Esophagus muscularis mucosa (tissue), 4 donors: ENCODE measurements at regions not wholly inside any gene's neighbourhood (a gene's known extent, or its start where the extent isn't known, plus 50 kb on each side); places are given as distances from the start of the nearest gene placed in this dataset.
"Not testable (repeated sequence)": the region's sequence is repeated elsewhere in the genome, so short reads cannot be mapped to it uniquely, and the experiment has no call there.

Experiments
- DNase-seq: peaks from one replicate; pipeline ENCODE4 v3.0.0-alpha.2; 2017; ENCODE audit errors: extremely low spot score
- H3K27ac ChIP-seq, 4 donors: fragments of 200-600 bp; sonication (generic); replicated peaks in 1 of 4; 1 replicate in 3 of 4; 2 replicates in 1 of 4; pipeline ENCODE4 v1.5.1; 2016 to 2019; ENCODE audit warnings: mild to moderate bottlenecking in 1 of 4
- H3K27me3 ChIP-seq, 4 donors: fragments of 200-600 bp; sonication (generic); one replicate each; pipeline versions ENCODE4 v1.5.1 to v1.6.0; 2016 to 2019
- H3K36me3 ChIP-seq, 4 donors: fragments of 200-600 bp; sonication (generic); one replicate each; pipeline ENCODE4 v1.5.1; 2016 to 2019
- H3K4me1 ChIP-seq, 4 donors: fragments of 200-600 bp; sonication (generic); one replicate each; pipeline ENCODE4 v1.5.1; 2016 to 2019
- H3K4me3 ChIP-seq, 4 donors: fragments of 200-600 bp; sonication (generic); 1 replicate in 2 of 4; 2 replicates in 2 of 4; pipeline ENCODE4 v1.5.1; 2016 to 2019; ENCODE audit warnings: mild to moderate bottlenecking in 4 of 4, moderate library complexity in 1 of 4
- H3K9me3 ChIP-seq, 4 donors: fragments of 200-600 bp; sonication (generic); 1 replicate in 3 of 4; 2 replicates in 1 of 4; pipeline ENCODE4 v1.5.1; 2016 to 2019
- CTCF ChIP-seq, 3 experiments: fragments of 200-600 bp in 2 of 3; fragments of 450-650 bp in 1 of 3; sonication (generic) in 2 of 3; IDR thresholded peaks; one replicate each; pipeline ENCODE4 v1.5.1; 2017 to 2019; ENCODE audit warnings: antibody characterized with exemption in 3 of 3, mild to moderate bottlenecking in 2 of 3, moderate library complexity in 1 of 3
- EP300 ChIP-seq: sonication (generic); formaldehyde crosslinking; IDR thresholded peaks from one replicate; pipeline ENCODE4 v1.6.1; 2017; ENCODE audit warnings: antibody characterized with exemption
- POLR2A ChIP-seq: fragments of 450-650 bp; IDR thresholded peaks from one replicate; pipeline ENCODE4 v1.6.1; 2017; ENCODE audit warnings: antibody characterized with exemption, moderate library complexity, mild to moderate bottlenecking, low read depth
- POLR2AphosphoS5 ChIP-seq, 2 donors: sonication (generic); formaldehyde crosslinking; IDR thresholded peaks; one replicate each; pipeline ENCODE4 v1.6.1; 2017; ENCODE audit warnings: antibody characterized with exemption in 2 of 2
- WGBS: methylation state at CpG from one replicate; pipeline ENCODE4 v1.1.5; 2018; 5-methylcytosine and 5-hydroxymethylcytosine counted together
- intact Hi-C: fragments of 100-400 bp; cut with DNase I; formaldehyde crosslinking; loops from one replicate; pipeline ENCODE4 v1.15.1; 2023

GRCh38 chr7:156039194-156039593 lies 226.9 kb upstream of the SHH start:
- intact Hi-C loops, result no loop called here
- WGBS, result 84% methylated on average over 5 of the region's 10 CpGs
- H3K36me3 ChIP-seq, result no peaks in the 10 kb centered on the region

GRCh38 chr7:156038345-156038744 lies 226.1 kb upstream of the SHH start:
- Histone ChIP-seq H3K4me1 (no peaks in the 10 kb centered on the region), H3K27ac (no peak overlapping the region), H3K36me3 (no peaks in the 10 kb centered on the region), H3K27me3 (peaks cover 0 to 35% (median 0%) of the 10 kb centered on the region in 4 donors), H3K9me3 (peaks cover 0 to 5% (median 0%) of the 10 kb centered on the region in 4 donors), H3K4me3 (no peak overlapping the region)
- 60% methylated on average over 1 of the region's 9 CpGs for WGBS
- intact Hi-C loops, result no loop called here
- no peak for DNase-seq
- TF ChIP-seq EP300, result no peak
- no peak for TF ChIP-seq POLR2AphosphoS5 (IDR thresholded peaks at IDR 0.05)
- no peak for TF ChIP-seq CTCF (IDR thresholded peaks at IDR 0.05)
- no peak for TF ChIP-seq POLR2A

More at GRCh38 chr7:156039194-156039593, 226.9 kb upstream of the SHH start:
- Histone ChIP-seq H3K9me3 (no peaks in the 10 kb centered on the region), H3K27ac (no peak overlapping the region), H3K4me1 (no peaks in the 10 kb centered on the region), H3K27me3 (peaks cover 0 to 41% (median 0%) of the 10 kb centered on the region in 4 donors), H3K4me3 (no peak overlapping the region)
- TF ChIP-seq EP300, result no peak
- TF ChIP-seq POLR2A, result no peak
- TF ChIP-seq CTCF (IDR thresholded peaks at IDR 0.05), result no peak
- TF ChIP-seq POLR2AphosphoS5 (IDR thresholded peaks at IDR 0.05), result no peak
- no peak for DNase-seq

GRCh38 chr7:156036153-156036552 lies 223.9 kb upstream of the SHH start:
- peaks cover 0 to 40% (median 0%) of the 10 kb centered on the region in 4 donors for H3K27me3 ChIP-seq
- H3K4me1 ChIP-seq, result no peaks in the 10 kb centered on the region
- no peak for DNase-seq
- peaks cover 0 to 6% (median 3%) of the 10 kb centered on the region in 4 donors for H3K9me3 ChIP-seq
- 22% methylated on average over 3 of the region's 3 CpGs for WGBS
- H3K4me3 ChIP-seq, result no peak overlapping the region
- H3K36me3 ChIP-seq, result no peaks in the 10 kb centered on the region
- H3K27ac ChIP-seq, result no peak overlapping the region
- TF ChIP-seq EP300, result no peak
- no peak for TF ChIP-seq POLR2A
- TF ChIP-seq CTCF (IDR thresholded peaks at IDR 0.05), result no peak
- no peak for TF ChIP-seq POLR2AphosphoS5 (IDR thresholded peaks at IDR 0.05)
- intact Hi-C loops, result no loop called here

GRCh38 chr7:156035387-156035786 lies 223.1 kb upstream of the SHH start:
- H3K36me3 ChIP-seq, H3K27ac ChIP-seq, H3K4me3 ChIP-seq, DNase-seq, H3K4me1 ChIP-seq, intact Hi-C loops, H3K9me3 ChIP-seq: not testable (repeated sequence)
- H3K27me3 ChIP-seq, result peaks cover 0 to 43% (median 0%) of the 10 kb centered on the region in 4 donors
- WGBS, result 88% methylated on average over 19 of the region's 19 CpGs

- Histone ChIP-seq H3K4me1 (no peaks in the 10 kb centered on the region), H3K27ac (no peak overlapping the region), H3K4me3 (no peak overlapping the region), H3K9me3 (peaks cover 0 to 6% (median 3%) of the 10 kb centered on the region in 4 donors), H3K36me3 (no peaks in the 10 kb centered on the region), H3K27me3 (peaks cover 0 to 43% (median 0%) of the 10 kb centered on the region in 4 donors)
- 38% methylated on average over 3 of the region's 3 CpGs for WGBS
- no peak for DNase-seq
- intact Hi-C loops, result no loop called here
- TF ChIP-seq POLR2AphosphoS5 (IDR thresholded peaks at IDR 0.05), result no peak
- no peak for TF ChIP-seq CTCF (IDR thresholded peaks at IDR 0.05)
- TF ChIP-seq EP300, result no peak
- TF ChIP-seq POLR2A, result no peak
Observed at GRCh38 chr7:156034397-156034796, 222.1 kb upstream of the SHH start.
